ENCODE measurements at regions not wholly inside any gene's neighbourhood (a gene's known extent, or its start where the extent isn't known, plus 50 kb on each side); places are given as distances from the start of the nearest gene placed in this dataset.

GRCh38 chr2:34666821-34667220 lies 1067.7 kb upstream of the FAM98A start:
- TF ChIP-seq Cebpa-rat (IDR thresholded peaks at IDR 0.05) = no peak
- H3K4me2 ChIP-seq = no peak overlapping the region
- H3K36me3 ChIP-seq = no peaks in the 10 kb centered on the region
- no peaks in the 10 kb centered on the region for H3K9me3 ChIP-seq
- H3K9ac ChIP-seq = no peak overlapping the region
- H4K20me1 ChIP-seq = no peaks in the 10 kb centered on the region
- H3K27ac ChIP-seq = no peak overlapping the region
- no peaks in the 10 kb centered on the region for H3K4me1 ChIP-seq
- H3K4me3 ChIP-seq = no peak overlapping the region
- H3K27me3 ChIP-seq = no peaks in the 10 kb centered on the region

- Histone ChIP-seq H3K9ac (no peak overlapping the region), H3K36me3 (no peaks in the 10 kb centered on the region), H3K4me3 (no peak overlapping the region), H3K27me3 (no peaks in the 10 kb centered on the region), H3K4me2 (no peak overlapping the region), H3K9me3 (no peaks in the 10 kb centered on the region), H3K27ac (no peak overlapping the region), H3K4me1 (no peaks in the 10 kb centered on the region), H4K20me1 (no peaks in the 10 kb centered on the region)
- no peak for TF ChIP-seq Cebpa-rat (IDR thresholded peaks at IDR 0.05)
Observed at GRCh38 chr2:34664266-34664665, 1065.2 kb upstream of the FAM98A start.

- H3K36me3 ChIP-seq = no peaks in the 10 kb centered on the region
Observed at GRCh38 chr2:34663314-34663713, 1064.2 kb upstream of the FAM98A start.

GRCh38 chr2:34660741-34661140 lies 1061.6 kb upstream of the FAM98A start:
- no peak overlapping the region for H3K4me3 ChIP-seq
- no peaks in the 10 kb centered on the region for H3K9me3 ChIP-seq
- H4K20me1 ChIP-seq = no peaks in the 10 kb centered on the region
- H3K27me3 ChIP-seq = no peaks in the 10 kb centered on the region
- H3K36me3 ChIP-seq = no peaks in the 10 kb centered on the region
- no peak overlapping the region for H3K27ac ChIP-seq
- H3K4me1 ChIP-seq = no peaks in the 10 kb centered on the region
- no peak overlapping the region for H3K4me2 ChIP-seq
- TF ChIP-seq Cebpa-rat (IDR thresholded peaks at IDR 0.05) = no peak
- no peak overlapping the region for H3K9ac ChIP-seq

More at GRCh38 chr2:34663314-34663713, 1064.2 kb upstream of the FAM98A start:
- no peak overlapping the region for H3K4me2 ChIP-seq
- H3K4me1 ChIP-seq = no peaks in the 10 kb centered on the region
- no peaks in the 10 kb centered on the region for H3K27me3 ChIP-seq
- H3K27ac ChIP-seq = no peak overlapping the region
- H3K9me3 ChIP-seq = no peaks in the 10 kb centered on the region
- no peak overlapping the region for H3K9ac ChIP-seq
- no peaks in the 10 kb centered on the region for H4K20me1 ChIP-seq
- H3K4me3 ChIP-seq = no peak overlapping the region
- TF ChIP-seq Cebpa-rat (IDR thresholded peaks at IDR 0.05) = no peak

GRCh38 chr2:34656632-34657031 lies 1057.5 kb upstream of the FAM98A start:
- no peak for TF ChIP-seq Cebpa-rat (IDR thresholded peaks at IDR 0.05)
- no peak overlapping the region for H3K4me2 ChIP-seq

GRCh38 chr2:34652636-34653035 lies 1053.5 kb upstream of the FAM98A start:
- Histone ChIP-seq H4K20me1 (no peaks in the 10 kb centered on the region), H3K4me1 (no peaks in the 10 kb centered on the region), H3K4me2 (no peak overlapping the region), H3K9ac (no peak overlapping the region), H3K27me3 (no peaks in the 10 kb centered on the region), H3K36me3 (no peaks in the 10 kb centered on the region), H3K9me3 (no peaks in the 10 kb centered on the region), H3K27ac (no peak overlapping the region), H3K4me3 (no peak overlapping the region)
- no peak for TF ChIP-seq Cebpa-rat (IDR thresholded peaks at IDR 0.05)

More at GRCh38 chr2:34656632-34657031, 1057.5 kb upstream of the FAM98A start:
- Histone ChIP-seq H3K4me1 (no peaks in the 10 kb centered on the region), H3K9me3 (no peaks in the 10 kb centered on the region), H3K27me3 (no peaks in the 10 kb centered on the region), H3K9ac (no peak overlapping the region), H4K20me1 (no peaks in the 10 kb centered on the region), H3K27ac (no peak overlapping the region), H3K4me3 (no peak overlapping the region), H3K36me3 (no peaks in the 10 kb centered on the region)

GRCh38 chr2:34646901-34647300 lies 1047.8 kb upstream of the FAM98A start:
- H3K4me1 ChIP-seq = no peaks in the 10 kb centered on the region
- no peaks in the 10 kb centered on the region for H4K20me1 ChIP-seq
- H3K4me3 ChIP-seq = no peak overlapping the region
- H3K27ac ChIP-seq = no peak overlapping the region
- TF ChIP-seq Cebpa-rat (IDR thresholded peaks at IDR 0.05) = no peak
- H3K27me3 ChIP-seq = no peaks in the 10 kb centered on the region
- no peak overlapping the region for H3K9ac ChIP-seq
- no peaks in the 10 kb centered on the region for H3K36me3 ChIP-seq
- no peaks in the 10 kb centered on the region for H3K9me3 ChIP-seq
- no peak overlapping the region for H3K4me2 ChIP-seq

- no peak for TF ChIP-seq Cebpa-rat (IDR thresholded peaks at IDR 0.05)
- Histone ChIP-seq H3K9me3 (no peaks in the 10 kb centered on the region), H3K4me3 (no peak overlapping the region), H3K27me3 (no peaks in the 10 kb centered on the region), H3K36me3 (no peaks in the 10 kb centered on the region), H3K9ac (no peak overlapping the region), H4K20me1 (no peaks in the 10 kb centered on the region), H3K27ac (no peak overlapping the region), H3K4me2 (no peak overlapping the region), H3K4me1 (no peaks in the 10 kb centered on the region)
Observed at GRCh38 chr2:34632327-34632726, 1033.2 kb upstream of the FAM98A start.

- H3K9ac ChIP-seq = no peak overlapping the region
- no peak for TF ChIP-seq Cebpa-rat (IDR thresholded peaks at IDR 0.05)
- no peaks in the 10 kb centered on the region for H4K20me1 ChIP-seq
- H3K4me1 ChIP-seq = no peaks in the 10 kb centered on the region
- H3K4me3 ChIP-seq = no peak overlapping the region
- no peaks in the 10 kb centered on the region for H3K36me3 ChIP-seq
- H3K9me3 ChIP-seq = no peaks in the 10 kb centered on the region
- no peak overlapping the region for H3K27ac ChIP-seq
- no peak overlapping the region for H3K4me2 ChIP-seq
- H3K27me3 ChIP-seq = no peaks in the 10 kb centered on the region
Observed at GRCh38 chr2:34627003-34627402, 1027.9 kb upstream of the FAM98A start.

GRCh38 chr2:34604164-34604563 lies 1005.1 kb upstream of the FAM98A start:
- Histone ChIP-seq H3K36me3 (no peaks in the 10 kb centered on the region), H3K9me3 (no peaks in the 10 kb centered on the region), H3K4me2 (no peak overlapping the region), H3K4me1 (no peaks in the 10 kb centered on the region), H3K27ac (no peak overlapping the region), H3K27me3 (no peaks in the 10 kb centered on the region), H3K4me3 (no peak overlapping the region), H4K20me1 (no peaks in the 10 kb centered on the region), H3K9ac (no peak overlapping the region)
- TF ChIP-seq Cebpa-rat (IDR thresholded peaks at IDR 0.05) = no peak

- no peak overlapping the region for H3K27ac ChIP-seq
- H3K4me3 ChIP-seq = no peak overlapping the region
- H3K9me3 ChIP-seq = no peaks in the 10 kb centered on the region
- no peak for TF ChIP-seq Cebpa-rat (IDR thresholded peaks at IDR 0.05)
- no peaks in the 10 kb centered on the region for H3K36me3 ChIP-seq
- no peak overlapping the region for H3K9ac ChIP-seq
- no peak overlapping the region for H3K4me2 ChIP-seq
- H4K20me1 ChIP-seq = no peaks in the 10 kb centered on the region
- H3K27me3 ChIP-seq = no peaks in the 10 kb centered on the region
- no peaks in the 10 kb centered on the region for H3K4me1 ChIP-seq
Observed at GRCh38 chr2:34602262-34602661, 1003.2 kb upstream of the FAM98A start.

Measured in BLaER1 (cell line).